Peyer's patch (tissue), 4 donors: ENCODE measurements at regions not wholly inside any gene's neighbourhood (a gene's known extent, or its start where the extent isn't known, plus 50 kb on each side); places are given as distances from the start of the nearest gene placed in this dataset.

ENCODE experiments used
- CTCF ChIP-seq, 6 experiments: fragments of 450-650 bp in 4 of 6; fragments of 200-600 bp in 2 of 6; sonication (generic) in 1 of 6; IDR thresholded peaks; one replicate each; pipeline ENCODE4 v1.5.1; 2017 to 2019; ENCODE audit warnings: antibody characterized with exemption in 6 of 6, mild to moderate bottlenecking in 3 of 6, moderate library complexity in 1 of 6
- POLR2A ChIP-seq, 2 donors: fragments of 450-650 bp; IDR thresholded peaks; one replicate each; pipeline ENCODE4 v1.5.1; 2017; ENCODE audit warnings: antibody characterized with exemption in 2 of 2, mild to moderate bottlenecking in 2 of 2, moderate library complexity in 2 of 2

GRCh38 chr15:62726461-62726860 lies 316.1 kb upstream of the TPM1 start:
- TF ChIP-seq CTCF (IDR thresholded peaks at IDR 0.05) (no peak), POLR2A (IDR thresholded peaks at IDR 0.05) (no peak)
